ENCODE measurements at regions not wholly inside any gene's neighbourhood (a gene's known extent, or its start where the extent isn't known, plus 50 kb on each side); places are given as distances from the start of the nearest gene placed in this dataset.
"Not testable (repeated sequence)": the region's sequence is repeated elsewhere in the genome, so short reads cannot be mapped to it uniquely, and the experiment has no call there.

DNA sequence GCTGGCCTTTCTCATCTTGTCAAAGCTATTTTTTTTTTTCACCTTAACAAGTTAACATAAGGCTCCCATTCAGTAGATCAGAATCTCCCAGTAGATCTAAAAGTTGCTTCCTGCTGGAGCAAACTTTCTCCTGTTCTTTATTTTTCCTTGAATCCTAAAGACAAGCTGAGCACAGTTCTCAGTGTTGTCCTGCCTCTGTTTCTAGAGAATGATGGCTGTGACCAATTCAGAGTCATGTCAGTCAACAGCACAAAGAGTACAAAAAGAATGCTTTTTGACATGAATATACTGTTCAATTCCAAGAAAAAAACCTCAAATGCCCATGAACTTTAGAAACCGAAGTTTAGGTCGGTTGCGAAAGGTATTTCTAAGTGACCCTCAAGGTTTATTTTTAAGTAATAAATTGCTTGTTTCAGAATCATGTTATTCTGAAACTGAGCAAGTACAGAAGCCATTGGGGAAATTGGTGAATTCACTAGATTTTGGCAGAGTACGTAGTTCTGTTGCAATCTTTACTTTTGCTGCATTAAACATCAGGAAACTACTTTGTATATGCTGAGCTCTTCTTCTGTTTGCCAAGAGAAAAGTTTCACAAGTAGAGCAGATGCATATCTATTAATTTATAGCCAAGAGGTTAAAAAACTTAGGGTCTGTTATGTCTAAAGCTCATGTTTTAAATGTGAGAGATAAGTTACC, 161.7 kb upstream of the RPS23 start:
- intact Hi-C loops (cut with DNase I) = no loop called here
- no peak overlapping the region for H3K4me3 ChIP-seq
- no peak for DNase-seq
- TF ChIP-seq, protein P1, sequence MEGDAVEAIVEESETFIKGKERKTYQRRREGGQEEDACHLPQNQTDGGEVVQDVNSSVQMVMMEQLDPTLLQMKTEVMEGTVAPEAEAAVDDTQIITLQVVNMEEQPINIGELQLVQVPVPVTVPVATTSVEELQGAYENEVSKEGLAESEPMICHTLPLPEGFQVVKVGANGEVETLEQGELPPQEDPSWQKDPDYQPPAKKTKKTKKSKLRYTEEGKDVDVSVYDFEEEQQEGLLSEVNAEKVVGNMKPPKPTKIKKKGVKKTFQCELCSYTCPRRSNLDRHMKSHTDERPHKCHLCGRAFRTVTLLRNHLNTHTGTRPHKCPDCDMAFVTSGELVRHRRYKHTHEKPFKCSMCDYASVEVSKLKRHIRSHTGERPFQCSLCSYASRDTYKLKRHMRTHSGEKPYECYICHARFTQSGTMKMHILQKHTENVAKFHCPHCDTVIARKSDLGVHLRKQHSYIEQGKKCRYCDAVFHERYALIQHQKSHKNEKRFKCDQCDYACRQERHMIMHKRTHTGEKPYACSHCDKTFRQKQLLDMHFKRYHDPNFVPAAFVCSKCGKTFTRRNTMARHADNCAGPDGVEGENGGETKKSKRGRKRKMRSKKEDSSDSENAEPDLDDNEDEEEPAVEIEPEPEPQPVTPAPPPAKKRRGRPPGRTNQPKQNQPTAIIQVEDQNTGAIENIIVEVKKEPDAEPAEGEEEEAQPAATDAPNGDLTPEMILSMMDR (IDR thresholded peaks at IDR 0.05) = no peak
- no peaks in the 10 kb centered on the region for H3K9me3 ChIP-seq
- no peaks in the 10 kb centered on the region for H3K27me3 ChIP-seq (ENCODE audit: insufficient read depth in 3 of 3, low read length in 2 of 3)
- H3K4me1 ChIP-seq = no peaks in the 10 kb centered on the region
- no peak overlapping the region for H3K27ac ChIP-seq
- no peak for ATAC-seq
- H3K36me3 ChIP-seq (ENCODE audit: insufficient read depth in 1 of 2, low read depth in 1 of 2) = no peaks in the 10 kb centered on the region
- 65 to 74% (median 70%) methylated on average over 4 of the region's 4 CpGs for WGBS, 3 donors

DNA sequence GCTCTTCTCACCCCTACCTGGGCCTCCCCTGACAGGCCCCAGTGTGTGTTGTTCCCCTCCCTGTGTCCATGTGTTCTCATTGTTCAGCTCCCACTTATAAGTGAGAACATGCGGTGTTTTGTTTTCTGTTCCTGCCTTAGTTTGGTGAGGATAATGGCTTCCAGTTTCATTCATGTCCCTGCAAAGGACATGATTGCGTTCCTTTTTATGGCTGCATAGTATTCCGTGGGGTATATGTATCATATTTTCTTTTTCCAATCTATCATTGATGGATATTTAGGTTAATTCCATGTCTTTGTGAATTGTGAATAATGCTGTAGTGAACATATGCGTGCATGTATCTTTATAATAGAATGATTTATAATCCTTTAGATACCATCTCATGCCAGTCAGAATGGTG, 159.4 kb upstream of the RPS23 start:
- 73 to 85% (median 83%) methylated on average over 4 of the region's 4 CpGs for WGBS, 3 donors
- H3K4me3 ChIP-seq; H3K27me3 ChIP-seq (ENCODE audit: insufficient read depth in 3 of 3, low read length in 2 of 3); ATAC-seq; intact Hi-C loops (cut with DNase I); H3K36me3 ChIP-seq (ENCODE audit: insufficient read depth in 1 of 2, low read depth in 1 of 2); H3K4me1 ChIP-seq; DNase-seq; H3K9me3 ChIP-seq; H3K27ac ChIP-seq: not testable (repeated sequence)

DNA sequence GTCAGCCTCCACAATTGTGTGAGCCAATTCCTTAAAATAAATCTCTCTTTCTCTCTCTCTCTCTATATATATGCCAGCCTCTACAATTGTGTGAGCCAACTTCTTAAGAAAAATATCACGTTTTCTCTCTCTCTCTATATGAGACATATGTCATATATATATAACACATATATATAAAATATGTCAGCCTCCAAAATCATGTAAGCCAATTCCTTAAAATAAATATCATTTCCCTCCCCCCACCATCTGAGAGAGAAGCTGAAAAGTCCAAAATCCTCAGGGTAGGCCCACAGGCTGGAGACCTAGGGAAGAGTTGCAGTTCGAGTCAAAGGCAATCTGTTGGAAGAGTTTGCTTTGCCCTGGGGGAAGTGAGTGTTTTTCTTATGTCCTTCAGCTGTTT, 158.1 kb upstream of the RPS23 start:
- H3K27ac ChIP-seq = no peak overlapping the region
- TF ChIP-seq, protein P1 (IDR thresholded peaks at IDR 0.05) = no peak
- intact Hi-C loops (cut with DNase I) = no loop called here
- WGBS, 3 donors = 43 to 76% (median 53%) methylated on average over 2 of the region's 2 CpGs
- DNase-seq = no peak
- no peak overlapping the region for H3K4me3 ChIP-seq
- no peaks in the 10 kb centered on the region for H3K9me3 ChIP-seq
- H3K27me3 ChIP-seq (ENCODE audit: insufficient read depth in 3 of 3, low read length in 2 of 3) = no peaks in the 10 kb centered on the region
- no peaks in the 10 kb centered on the region for H3K4me1 ChIP-seq
- ATAC-seq = no peak
- no peaks in the 10 kb centered on the region for H3K36me3 ChIP-seq (ENCODE audit: insufficient read depth in 1 of 2, low read depth in 1 of 2)

DNA sequence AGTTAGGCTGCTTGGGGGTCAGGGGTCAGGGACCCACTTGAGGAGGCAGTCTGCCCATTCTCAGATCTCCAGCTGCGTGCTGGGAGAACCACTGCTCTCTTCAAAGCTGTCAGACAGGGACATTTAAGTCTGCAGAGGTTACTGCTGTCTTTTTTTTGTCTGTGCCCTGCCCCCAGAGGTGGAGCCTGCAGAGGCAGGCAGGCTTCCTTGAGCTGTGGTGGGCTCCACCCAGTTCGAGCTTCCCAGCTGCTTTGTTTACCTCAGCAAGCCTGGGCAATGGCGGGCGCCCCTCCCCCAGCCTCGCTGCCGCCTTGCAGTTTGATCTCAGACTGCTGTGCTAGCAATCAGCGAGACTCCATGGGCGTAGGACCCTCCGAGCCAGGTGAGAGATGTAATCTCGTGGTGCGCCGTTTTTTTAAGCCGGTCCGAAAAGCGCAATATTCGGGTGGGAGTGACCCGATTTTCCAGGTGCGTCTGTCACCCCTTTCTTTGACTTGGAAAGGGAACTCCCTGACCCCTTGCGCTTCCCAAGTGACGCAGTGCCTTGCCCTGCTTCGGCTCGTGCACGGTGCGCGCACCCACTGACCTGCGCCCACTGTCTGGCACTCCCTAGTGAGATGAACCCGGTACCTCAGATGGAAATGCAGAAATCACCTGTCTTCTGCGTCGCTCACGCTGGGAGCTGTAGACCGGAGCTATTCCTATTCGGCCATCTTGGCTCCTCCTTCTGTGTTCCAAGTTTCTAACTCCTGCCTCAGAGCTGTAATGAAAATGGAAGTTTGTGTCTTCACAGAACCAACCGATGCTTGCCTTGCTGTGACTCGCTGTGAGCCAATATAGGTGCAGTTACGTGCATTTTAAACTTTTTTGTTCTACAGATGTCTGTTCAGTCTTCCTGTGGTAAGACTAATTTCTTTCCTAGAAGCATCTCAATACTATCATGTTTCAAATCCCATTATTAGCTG, 156.8 kb upstream of the RPS23 start:
- intact Hi-C loops (cut with DNase I) = not testable (repeated sequence)

DNA sequence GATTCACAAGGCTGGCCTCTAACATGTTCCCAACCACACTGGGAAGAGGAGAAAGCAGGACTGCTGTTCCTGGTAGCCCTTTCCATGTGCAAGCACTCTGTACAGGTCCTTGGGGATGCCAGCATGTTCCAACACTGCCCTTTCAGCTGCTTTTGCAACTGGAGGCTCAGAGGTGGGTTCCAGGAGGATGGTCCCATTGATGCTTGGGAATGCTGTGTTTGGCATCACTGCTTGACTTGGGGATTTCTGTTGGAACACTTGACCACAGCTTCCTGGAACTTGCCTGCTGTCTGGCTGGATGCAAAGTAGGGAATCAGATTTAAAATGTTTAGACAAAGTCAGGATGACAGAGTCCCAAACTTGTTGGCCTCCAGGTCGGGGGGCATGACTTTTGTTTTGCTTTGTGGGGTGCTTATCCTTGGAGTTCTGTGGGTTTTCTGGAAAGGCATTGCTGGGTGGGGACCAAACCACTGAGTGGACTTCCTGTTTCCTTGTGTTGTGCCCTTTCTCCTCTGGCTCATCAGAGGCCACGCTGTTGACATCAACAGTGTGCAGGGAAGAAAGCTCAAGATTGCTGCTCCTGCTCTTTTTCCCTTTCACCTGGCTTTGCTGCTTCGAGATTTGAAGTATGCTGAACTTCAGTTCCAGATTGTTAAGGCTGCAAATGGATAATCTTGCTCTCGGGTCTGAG, 148.5 kb upstream of the RPS23 start:
- WGBS, 3 donors = 57 to 74% (median 68%) methylated on average over 4 of the region's 4 CpGs
- H3K27me3 ChIP-seq (ENCODE audit: insufficient read depth in 3 of 3, low read length in 2 of 3) = no peaks in the 10 kb centered on the region
- no peak overlapping the region for H3K27ac ChIP-seq
- H3K4me1 ChIP-seq = no peaks in the 10 kb centered on the region
- peak in 3 of 4 donors; percentile 36 to 67 (median 54) for ATAC-seq
- intact Hi-C loops (cut with DNase I) = no loop called here
- H3K36me3 ChIP-seq (ENCODE audit: insufficient read depth in 1 of 2, low read depth in 1 of 2) = no peaks in the 10 kb centered on the region
- H3K9me3 ChIP-seq = no peaks in the 10 kb centered on the region
- DNase-seq = peak in 1 of 2 donors; percentile 45
- TF ChIP-seq, protein P1 (IDR thresholded peaks at IDR 0.05) = no peak
- no peak overlapping the region for H3K4me3 ChIP-seq

More for the DNA sequence above, 156.8 kb upstream of the RPS23 start:
- H3K4me1 ChIP-seq; H3K27ac ChIP-seq; H3K4me3 ChIP-seq; DNase-seq; H3K9me3 ChIP-seq; H3K27me3 ChIP-seq (ENCODE audit: insufficient read depth in 3 of 3, low read length in 2 of 3); H3K36me3 ChIP-seq (ENCODE audit: insufficient read depth in 1 of 2, low read depth in 1 of 2); ATAC-seq: not testable (repeated sequence)
- WGBS, 3 donors = 88 to 91% (median 90%) methylated on average over 26 to 29 of the region's 35 CpGs

All from psoas muscle (tissue), 7 donors.